BE2C (cell line): ENCODE measurements at regions not wholly inside any gene's neighbourhood (a gene's known extent, or its start where the extent isn't known, plus 50 kb on each side); places are given as distances from the start of the nearest gene placed in this dataset.
"Not testable (repeated sequence)": the region's sequence is repeated elsewhere in the genome, so short reads cannot be mapped to it uniquely, and the experiment has no call there.

ENCODE experiments used
- DNase-seq: peaks from one replicate; pipeline ENCODE4 v3.0.0-alpha.2; 2020
- H3K27me3 ChIP-seq: fragments of 250-450 bp; sonication (Bioruptor Pico); 2 replicates; pipeline ENCODE4 v1.5.1; 2020; ENCODE audit warnings: mild to moderate bottlenecking
- H3K36me3 ChIP-seq: fragments of 250-450 bp; sonication (Bioruptor Pico); 2 replicates; pipeline ENCODE4 v1.5.1; 2020; ENCODE audit warnings: mild to moderate bottlenecking
- H3K4me1 ChIP-seq: fragments of 250-450 bp; sonication (Bioruptor Pico); 2 replicates; pipeline ENCODE4 v1.5.1; 2020
- H3K4me3 ChIP-seq: 2 replicates; pipeline ENCODE4 v1.5.1; 2011; ENCODE audit warnings: low read depth, low read length
- H3K9me3 ChIP-seq: fragments of 250-450 bp; sonication (Bioruptor Pico); 2 replicates; pipeline ENCODE4 v1.5.1; 2020
- CTCF ChIP-seq: IDR thresholded peaks from 2 replicates; pipeline ENCODE4 v1.5.1; 2012; ENCODE audit warnings: mild to moderate bottlenecking, low read depth, low read length

GRCh38 chr13:18235172-18235571, 946.5 kb downstream of the TUBA3C start:
- DNase-seq, result no peak

GRCh38 chr13:18234451-18234850, 947.2 kb downstream of the TUBA3C start:
- not testable (repeated sequence) for H3K9me3 ChIP-seq, H3K4me3 ChIP-seq, H3K4me1 ChIP-seq, H3K36me3 ChIP-seq, DNase-seq, H3K27me3 ChIP-seq

More at GRCh38 chr13:18235172-18235571, 946.5 kb downstream of the TUBA3C start:
- Histone ChIP-seq H3K27me3 (no peaks in the 10 kb centered on the region), H3K36me3 (no peaks in the 10 kb centered on the region), H3K9me3 (no peaks in the 10 kb centered on the region), H3K4me3 (no peak overlapping the region), H3K4me1 (no peaks in the 10 kb centered on the region)
- TF ChIP-seq CTCF, result no peak

GRCh38 chr13:18233783-18234299, 947.8 kb downstream of the TUBA3C start:
- Histone ChIP-seq H3K9me3 (no peaks in the 10 kb centered on the region), H3K27me3 (no peaks in the 10 kb centered on the region), H3K4me3 (no peak overlapping the region), H3K36me3 (no peaks in the 10 kb centered on the region), H3K4me1 (no peaks in the 10 kb centered on the region)
- DNase-seq, result no peak
- TF ChIP-seq CTCF, result no peak

- H3K9me3 ChIP-seq, result no peaks in the 10 kb centered on the region
- no peaks in the 10 kb centered on the region for H3K4me1 ChIP-seq
- no peak for TF ChIP-seq CTCF
- no peaks in the 10 kb centered on the region for H3K36me3 ChIP-seq
- DNase-seq, result no peak
- no peak overlapping the region for H3K4me3 ChIP-seq
- no peaks in the 10 kb centered on the region for H3K27me3 ChIP-seq
Measured at GRCh38 chr13:18232994-18233782, 948.4 kb downstream of the TUBA3C start.

- DNase-seq, result no peak
- TF ChIP-seq CTCF, result no peak
- Histone ChIP-seq H3K36me3 (no peaks in the 10 kb centered on the region), H3K4me1 (no peaks in the 10 kb centered on the region), H3K9me3 (no peaks in the 10 kb centered on the region), H3K27me3 (no peaks in the 10 kb centered on the region), H3K4me3 (no peak overlapping the region)
Measured at GRCh38 chr13:18232298-18232993, 949.2 kb downstream of the TUBA3C start.

- H3K9me3 ChIP-seq, result not testable (repeated sequence)
Measured at GRCh38 chr13:18224411-18224810, 957.2 kb downstream of the TUBA3C start.

GRCh38 chr13:18214689-18215088, 966.9 kb downstream of the TUBA3C start:
- H3K4me1 ChIP-seq, H3K9me3 ChIP-seq: not testable (repeated sequence)

More at GRCh38 chr13:18224411-18224810, 957.2 kb downstream of the TUBA3C start:
- H3K4me3 ChIP-seq, H3K4me1 ChIP-seq, H3K27me3 ChIP-seq, H3K36me3 ChIP-seq, DNase-seq: not testable (repeated sequence)

GRCh38 chr13:18213511-18213910, 968.1 kb downstream of the TUBA3C start:
- not testable (repeated sequence) for H3K4me3 ChIP-seq, H3K27me3 ChIP-seq, H3K4me1 ChIP-seq, H3K36me3 ChIP-seq, DNase-seq, H3K9me3 ChIP-seq

More at GRCh38 chr13:18214689-18215088, 966.9 kb downstream of the TUBA3C start:
- not testable (repeated sequence) for DNase-seq, H3K27me3 ChIP-seq, H3K36me3 ChIP-seq, H3K4me3 ChIP-seq
